ENCODE measurements at regions not wholly inside any gene's neighbourhood (a gene's known extent, or its start where the extent isn't known, plus 50 kb on each side); places are given as distances from the start of the nearest gene placed in this dataset.

DNA sequence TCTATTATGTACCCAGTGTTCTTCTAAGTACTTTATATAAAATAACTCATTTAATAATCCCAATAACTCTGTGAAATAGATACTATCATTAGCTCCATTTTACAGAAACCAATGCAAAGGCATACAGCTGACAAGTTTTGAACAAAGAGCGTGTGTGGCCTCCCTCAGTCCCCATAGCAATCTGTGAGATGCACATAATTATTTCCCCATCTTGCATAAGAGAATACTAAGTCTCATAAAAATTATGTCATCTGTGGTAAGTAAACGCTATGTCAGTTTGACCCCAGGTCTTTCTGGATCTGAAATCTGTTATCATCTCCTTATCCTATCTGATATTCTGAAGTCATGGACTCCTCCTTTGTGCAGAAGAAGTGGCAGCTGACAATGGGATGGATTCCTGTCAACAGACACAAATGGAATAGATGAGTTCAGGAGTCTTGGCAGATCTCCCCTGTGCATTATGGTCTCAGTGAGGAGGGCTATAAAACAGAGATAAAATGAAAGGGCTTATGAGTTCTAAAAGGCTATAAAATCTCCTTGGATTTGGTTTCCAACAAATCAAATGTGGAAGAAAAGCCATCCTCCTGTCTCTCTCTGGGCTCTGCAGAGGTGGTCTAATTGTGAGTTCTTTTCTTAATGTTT lies 162.5 kb upstream of the TLE4 start:
- Histone ChIP-seq H2BK120ac (ENCODE audit: low read depth, low read length) (no peak overlapping the region), H3K9me3 (ENCODE audit: control insufficient read depth, low read length) (no peaks in the 10 kb centered on the region), H3K36me3 (ENCODE audit: control insufficient read depth in 1 of 2, insufficient read depth in 2 of 2, low read depth in 1 of 2, low read length in 2 of 2) (no peaks in the 10 kb centered on the region), H3K27me3 (ENCODE audit: control insufficient read depth in 1 of 2, insufficient read depth in 1 of 2, low read length in 2 of 2) (no peaks in the 10 kb centered on the region), H3K23ac (ENCODE audit: low read length in 2 of 2) (no peak overlapping the region), H2AK5ac (ENCODE audit: low read length, severe bottlenecking) (no peak overlapping the region), H3K4me3 (ENCODE audit: insufficient read depth in 1 of 2, low read depth in 1 of 2, low read length in 2 of 2) (no peak overlapping the region), H4K8ac (ENCODE audit: low read length) (no peak overlapping the region), H2BK12ac (ENCODE audit: low read length in 2 of 2) (no peak overlapping the region), H3K4ac (ENCODE audit: low read depth in 1 of 2, low read length in 2 of 2) (no peak overlapping the region), H3K18ac (ENCODE audit: low read depth in 1 of 2, low read length in 2 of 2) (no peak overlapping the region), H3K79me1 (replicated peaks; ENCODE audit: low read length, poor library complexity, severe bottlenecking) (no peaks in the 10 kb centered on the region), H3K27ac (ENCODE audit: low read length, poor library complexity, severe bottlenecking) (no peak overlapping the region), H3K14ac (ENCODE audit: low read length in 2 of 2) (no peak overlapping the region), H2BK5ac (ENCODE audit: low read depth, low read length, poor library complexity, severe bottlenecking) (no peak overlapping the region), H2AFZ (ENCODE audit: low read depth, low read length) (no peak overlapping the region), H3K9ac (ENCODE audit: low read length) (no peak overlapping the region), H3K4me2 (ENCODE audit: low read length, poor library complexity, severe bottlenecking) (no peak overlapping the region), H2BK15ac (ENCODE audit: low read depth, poor library complexity, severe bottlenecking) (no peak overlapping the region), H3K4me1 (ENCODE audit: control insufficient read depth, insufficient read depth, low read depth, low read length) (peaks cover 2% of the 10 kb centered on the region), H4K91ac (ENCODE audit: low read length) (no peak overlapping the region)
- 95% methylated on average over 2 of the region's 2 CpGs for WGBS
- DNase-seq, result no peak

DNA sequence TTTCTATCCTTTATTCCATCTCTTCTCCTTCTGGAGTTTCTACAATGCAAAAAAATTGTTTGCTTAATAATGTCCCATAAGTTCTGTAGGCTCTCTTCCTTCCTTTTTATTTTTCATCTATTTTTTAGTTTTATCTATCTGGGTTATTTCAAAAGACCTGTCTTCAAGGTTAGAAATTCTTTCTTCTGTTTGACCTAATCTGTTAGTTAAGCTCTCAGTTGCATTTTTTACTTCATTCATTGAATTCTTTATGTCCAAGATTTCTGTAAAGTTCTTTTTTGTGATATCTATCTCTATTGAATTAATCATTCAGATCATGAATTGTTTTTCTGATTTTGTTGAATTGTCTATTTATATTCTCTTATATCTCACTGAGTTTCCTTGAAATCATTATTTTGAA lies 145.9 kb upstream of the TLE4 start:
- Histone ChIP-seq H2BK15ac (ENCODE audit: low read depth, poor library complexity, severe bottlenecking) (no peak overlapping the region), H2AK5ac (ENCODE audit: low read length, severe bottlenecking) (no peak overlapping the region), H4K91ac (ENCODE audit: low read length) (no peak overlapping the region), H2BK12ac (ENCODE audit: low read length in 2 of 2) (no peak overlapping the region), H3K4ac (ENCODE audit: low read depth in 1 of 2, low read length in 2 of 2) (no peak overlapping the region), H3K14ac (ENCODE audit: low read length in 2 of 2) (no peak overlapping the region), H3K23ac (ENCODE audit: low read length in 2 of 2) (no peak overlapping the region), H3K4me1 (ENCODE audit: control insufficient read depth, insufficient read depth, low read depth, low read length) (no peaks in the 10 kb centered on the region), H3K4me2 (ENCODE audit: low read length, poor library complexity, severe bottlenecking) (no peak overlapping the region), H2AFZ (ENCODE audit: low read depth, low read length) (no peak overlapping the region), H3K9ac (ENCODE audit: low read length) (no peak overlapping the region), H2BK5ac (ENCODE audit: low read depth, low read length, poor library complexity, severe bottlenecking) (no peak overlapping the region), H2BK120ac (ENCODE audit: low read depth, low read length) (no peak overlapping the region), H3K27ac (ENCODE audit: low read length, poor library complexity, severe bottlenecking) (no peak overlapping the region), H3K4me3 (ENCODE audit: insufficient read depth in 1 of 2, low read depth in 1 of 2, low read length in 2 of 2) (no peak overlapping the region), H4K8ac (ENCODE audit: low read length) (no peak overlapping the region), H3K79me1 (replicated peaks; ENCODE audit: low read length, poor library complexity, severe bottlenecking) (no peaks in the 10 kb centered on the region), H3K9me3 (ENCODE audit: control insufficient read depth, low read length) (peaks cover 34% of the 10 kb centered on the region), H3K36me3 (ENCODE audit: control insufficient read depth in 1 of 2, insufficient read depth in 2 of 2, low read depth in 1 of 2, low read length in 2 of 2) (no peaks in the 10 kb centered on the region), H3K27me3 (ENCODE audit: control insufficient read depth in 1 of 2, insufficient read depth in 1 of 2, low read length in 2 of 2) (no peaks in the 10 kb centered on the region), H3K18ac (ENCODE audit: low read depth in 1 of 2, low read length in 2 of 2) (no peak overlapping the region)
- DNase-seq, result no peak

DNA sequence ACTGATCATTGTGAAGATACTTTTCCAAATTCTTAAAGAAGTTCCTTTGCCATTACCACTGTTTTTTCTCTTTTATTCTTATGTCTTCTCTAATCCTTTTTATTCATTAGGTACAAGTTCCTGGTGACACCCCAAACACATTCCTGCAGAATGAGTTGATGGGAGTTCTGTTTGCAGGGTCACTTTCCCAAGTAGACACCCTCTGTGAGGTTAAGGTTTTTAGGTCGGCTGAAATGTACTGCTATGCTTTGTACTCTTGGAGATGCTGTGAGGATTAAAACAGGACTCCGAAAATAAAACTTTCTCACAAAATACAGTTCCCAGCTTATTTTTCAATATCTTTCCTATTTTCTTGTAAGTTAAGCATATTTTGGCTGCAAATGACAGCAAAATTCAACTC lies 143.3 kb upstream of the TLE4 start:
- 100% methylated on average over 1 of the region's 2 CpGs for WGBS
- Histone ChIP-seq H2AK5ac (ENCODE audit: low read length, severe bottlenecking) (no peak overlapping the region), H4K91ac (ENCODE audit: low read length) (no peak overlapping the region), H3K27ac (ENCODE audit: low read length, poor library complexity, severe bottlenecking) (no peak overlapping the region), H3K4me2 (ENCODE audit: low read length, poor library complexity, severe bottlenecking) (no peak overlapping the region), H2BK5ac (ENCODE audit: low read depth, low read length, poor library complexity, severe bottlenecking) (no peak overlapping the region), H3K9ac (ENCODE audit: low read length) (no peak overlapping the region), H3K18ac (ENCODE audit: low read depth in 1 of 2, low read length in 2 of 2) (no peak overlapping the region), H3K36me3 (ENCODE audit: control insufficient read depth in 1 of 2, insufficient read depth in 2 of 2, low read depth in 1 of 2, low read length in 2 of 2) (no peaks in the 10 kb centered on the region), H2BK12ac (ENCODE audit: low read length in 2 of 2) (no peak overlapping the region), H2BK120ac (ENCODE audit: low read depth, low read length) (no peak overlapping the region), H3K79me1 (replicated peaks; ENCODE audit: low read length, poor library complexity, severe bottlenecking) (no peaks in the 10 kb centered on the region), H3K4ac (ENCODE audit: low read depth in 1 of 2, low read length in 2 of 2) (no peak overlapping the region), H3K4me3 (ENCODE audit: insufficient read depth in 1 of 2, low read depth in 1 of 2, low read length in 2 of 2) (no peak overlapping the region), H3K4me1 (ENCODE audit: control insufficient read depth, insufficient read depth, low read depth, low read length) (no peaks in the 10 kb centered on the region), H3K14ac (ENCODE audit: low read length in 2 of 2) (no peak overlapping the region), H2AFZ (ENCODE audit: low read depth, low read length) (no peak overlapping the region), H2BK15ac (ENCODE audit: low read depth, poor library complexity, severe bottlenecking) (no peak overlapping the region), H3K23ac (ENCODE audit: low read length in 2 of 2) (no peak overlapping the region), H4K8ac (ENCODE audit: low read length) (no peak overlapping the region), H3K9me3 (ENCODE audit: control insufficient read depth, low read length) (peaks cover 34% of the 10 kb centered on the region), H3K27me3 (ENCODE audit: control insufficient read depth in 1 of 2, insufficient read depth in 1 of 2, low read length in 2 of 2) (no peaks in the 10 kb centered on the region)
- no peak for DNase-seq

DNA sequence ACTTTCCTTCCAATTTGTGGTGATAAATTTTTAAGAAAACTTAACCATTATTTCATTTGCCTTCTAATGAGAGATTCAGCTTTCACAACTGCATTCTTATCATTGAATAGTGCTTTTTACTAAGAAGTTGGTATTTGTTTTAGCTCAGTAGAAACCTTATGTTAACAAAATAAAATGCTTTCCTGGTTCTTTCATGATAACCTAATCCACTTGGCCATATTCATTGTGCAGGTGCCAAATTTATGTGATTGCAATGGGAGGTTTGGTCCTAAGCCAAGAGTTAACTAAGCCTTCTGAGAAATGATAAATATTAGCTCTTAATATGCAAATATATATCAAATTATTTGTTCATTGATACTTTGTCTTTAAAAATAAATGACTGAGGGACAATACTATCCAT lies 141.1 kb upstream of the TLE4 start:
- no peak overlapping the region for H3K23ac ChIP-seq (ENCODE audit: low read length in 2 of 2)
- no peak overlapping the region for H3K4me3 ChIP-seq (ENCODE audit: insufficient read depth in 1 of 2, low read depth in 1 of 2, low read length in 2 of 2)
- no peaks in the 10 kb centered on the region for H3K4me1 ChIP-seq (ENCODE audit: control insufficient read depth, insufficient read depth, low read depth, low read length)
- H2BK15ac ChIP-seq (ENCODE audit: low read depth, poor library complexity, severe bottlenecking), result no peak overlapping the region
- H3K27me3 ChIP-seq (ENCODE audit: control insufficient read depth in 1 of 2, insufficient read depth in 1 of 2, low read length in 2 of 2), result no peaks in the 10 kb centered on the region
- H3K18ac ChIP-seq (ENCODE audit: low read depth in 1 of 2, low read length in 2 of 2), result no peak overlapping the region
- H4K91ac ChIP-seq (ENCODE audit: low read length), result no peak overlapping the region
- no peak overlapping the region for H3K9ac ChIP-seq (ENCODE audit: low read length)
- H3K4me2 ChIP-seq (ENCODE audit: low read length, poor library complexity, severe bottlenecking), result no peak overlapping the region
- no peak overlapping the region for H4K8ac ChIP-seq (ENCODE audit: low read length)
- H3K27ac ChIP-seq (ENCODE audit: low read length, poor library complexity, severe bottlenecking), result no peak overlapping the region
- DNase-seq, result no peak
- no peak overlapping the region for H2AK5ac ChIP-seq (ENCODE audit: low read length, severe bottlenecking)
- no peaks in the 10 kb centered on the region for H3K79me1 ChIP-seq (replicated peaks; ENCODE audit: low read length, poor library complexity, severe bottlenecking)
- no peak overlapping the region for H2BK5ac ChIP-seq (ENCODE audit: low read depth, low read length, poor library complexity, severe bottlenecking)
- H3K14ac ChIP-seq (ENCODE audit: low read length in 2 of 2), result no peak overlapping the region
- H2BK120ac ChIP-seq (ENCODE audit: low read depth, low read length), result no peak overlapping the region
- no peak overlapping the region for H3K4ac ChIP-seq (ENCODE audit: low read depth in 1 of 2, low read length in 2 of 2)
- H2AFZ ChIP-seq (ENCODE audit: low read depth, low read length), result no peak overlapping the region
- no peak overlapping the region for H2BK12ac ChIP-seq (ENCODE audit: low read length in 2 of 2)
- peaks cover 27% of the 10 kb centered on the region for H3K9me3 ChIP-seq (ENCODE audit: control insufficient read depth, low read length)
- no peaks in the 10 kb centered on the region for H3K36me3 ChIP-seq (ENCODE audit: control insufficient read depth in 1 of 2, insufficient read depth in 2 of 2, low read depth in 1 of 2, low read length in 2 of 2)
